Duodenal mucosa (tissue), 2 donors: ENCODE measurements at regions not wholly inside any gene's neighbourhood (a gene's known extent, or its start where the extent isn't known, plus 50 kb on each side); places are given as distances from the start of the nearest gene placed in this dataset.

Source experiments
- H3K27ac ChIP-seq: one replicate; pipeline ENCODE4 v1.7.0; 2013; ENCODE audit warnings: low read depth, low read length
- H3K27me3 ChIP-seq, 2 donors: one replicate each; pipeline ENCODE4 v1.7.0; 2013; ENCODE audit warnings: low read length in 2 of 2, control low read depth in 1 of 2; ENCODE audit not compliant: insufficient read depth in 2 of 2, control insufficient read depth in 1 of 2
- H3K36me3 ChIP-seq, 2 donors: one replicate each; pipeline ENCODE4 v1.7.0; 2013; ENCODE audit warnings: low read length in 2 of 2, control low read depth in 1 of 2; ENCODE audit not compliant: insufficient read depth in 2 of 2, control insufficient read depth in 1 of 2
- H3K4me1 ChIP-seq, 2 donors: one replicate each; pipeline ENCODE4 v1.7.0; 2013; ENCODE audit warnings: low read length in 2 of 2, control low read depth in 1 of 2; ENCODE audit not compliant: insufficient read depth in 2 of 2, control insufficient read depth in 1 of 2
- H3K4me3 ChIP-seq, 2 donors: one replicate each; pipeline ENCODE4 v1.7.0; 2013; ENCODE audit warnings: low read length in 2 of 2, low read depth in 1 of 2
- H3K9ac ChIP-seq, 2 donors: one replicate each; pipeline ENCODE4 v1.7.0; 2013; ENCODE audit warnings: low read length in 2 of 2, low read depth in 1 of 2
- H3K9me3 ChIP-seq, 2 donors: one replicate each; pipeline ENCODE4 v1.7.0; 2013; ENCODE audit warnings: low read length in 2 of 2, control low read depth in 1 of 2; ENCODE audit not compliant: control insufficient read depth in 1 of 2

DNA sequence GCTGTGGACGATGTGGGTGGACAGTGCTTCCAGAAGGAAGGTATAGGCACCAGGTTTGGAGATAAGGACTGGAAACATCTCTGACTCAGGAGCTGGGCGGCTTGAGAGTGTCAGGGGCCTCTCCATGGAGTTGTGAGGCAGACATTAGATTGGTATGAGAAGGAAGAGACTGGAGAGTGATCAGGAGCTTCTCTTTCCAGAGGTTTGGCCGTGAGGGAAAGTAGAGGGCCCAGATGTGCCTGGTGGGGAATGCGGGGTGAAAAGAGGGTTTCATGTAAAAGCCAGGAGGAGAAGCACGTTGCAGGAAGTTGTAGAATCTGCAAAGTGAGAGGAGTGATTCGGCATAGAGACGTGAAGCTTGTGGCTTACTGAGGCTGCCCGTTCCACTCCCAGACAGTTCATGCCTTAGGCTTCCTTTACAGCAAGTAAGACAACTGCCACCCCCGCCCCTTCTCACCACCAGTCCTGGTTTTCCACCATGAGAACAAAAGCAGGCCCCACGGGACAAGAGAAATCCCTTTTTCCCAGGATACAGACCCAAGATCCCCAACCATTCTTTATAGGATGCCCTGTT, 166.3 kb upstream of the HDAC4 start:
- H3K4me3 ChIP-seq = no peak overlapping the region
- no peaks in the 10 kb centered on the region for H3K9me3 ChIP-seq
- peaks cover 3 to 9% of the 10 kb centered on the region in 2 donors for H3K27me3 ChIP-seq
- no peaks in the 10 kb centered on the region for H3K36me3 ChIP-seq
- H3K4me1 ChIP-seq = no peaks in the 10 kb centered on the region
- no peak overlapping the region for H3K9ac ChIP-seq
- H3K27ac ChIP-seq = no peak overlapping the region

DNA sequence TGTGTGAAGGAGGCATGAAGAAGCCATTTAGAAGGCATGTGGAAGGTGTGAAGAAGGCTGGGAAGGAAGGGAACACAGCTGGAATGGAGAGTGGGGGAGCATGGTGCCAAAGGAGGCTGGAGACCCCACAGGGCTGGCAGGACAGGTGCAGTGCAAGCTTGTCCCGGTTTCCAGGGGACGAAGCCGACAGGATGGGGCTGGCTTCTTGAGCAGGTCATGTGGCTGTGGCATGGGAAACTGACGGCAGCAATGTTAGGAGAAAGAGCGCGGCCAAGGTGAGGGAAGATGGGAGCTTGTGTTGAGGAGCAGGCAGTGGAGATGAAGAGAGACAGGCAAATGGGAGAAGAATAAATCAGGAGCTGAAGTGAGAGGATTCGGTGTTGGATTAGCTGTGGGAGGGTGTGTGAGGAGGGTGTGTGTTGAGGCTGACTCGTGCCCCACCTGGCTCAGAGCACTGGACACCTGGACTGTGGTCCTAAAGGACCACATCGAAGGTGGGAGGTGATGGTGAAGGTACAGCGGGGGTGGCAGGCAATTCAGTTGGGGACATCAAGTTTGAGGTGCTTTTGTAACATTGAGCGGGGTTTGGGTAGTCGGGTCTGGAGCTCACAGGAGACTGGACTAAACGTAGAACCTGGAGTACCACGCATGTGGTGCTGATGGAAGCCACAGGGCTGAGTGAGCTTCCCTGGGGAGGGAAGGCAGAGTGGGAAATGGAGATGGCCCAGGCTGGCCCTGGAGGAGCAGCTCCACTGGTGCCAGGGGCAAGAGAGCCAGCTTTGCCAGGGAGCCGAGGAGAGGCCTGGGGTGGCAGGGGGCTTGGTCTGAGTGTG, 165.6 kb upstream of the HDAC4 start:
- Histone ChIP-seq H3K9me3 (no peaks in the 10 kb centered on the region), H3K36me3 (no peaks in the 10 kb centered on the region), H3K4me3 (no peak overlapping the region), H3K27ac (no peak overlapping the region), H3K4me1 (no peaks in the 10 kb centered on the region), H3K27me3 (peaks cover 3 to 9% of the 10 kb centered on the region in 2 donors), H3K9ac (no peak overlapping the region)

DNA sequence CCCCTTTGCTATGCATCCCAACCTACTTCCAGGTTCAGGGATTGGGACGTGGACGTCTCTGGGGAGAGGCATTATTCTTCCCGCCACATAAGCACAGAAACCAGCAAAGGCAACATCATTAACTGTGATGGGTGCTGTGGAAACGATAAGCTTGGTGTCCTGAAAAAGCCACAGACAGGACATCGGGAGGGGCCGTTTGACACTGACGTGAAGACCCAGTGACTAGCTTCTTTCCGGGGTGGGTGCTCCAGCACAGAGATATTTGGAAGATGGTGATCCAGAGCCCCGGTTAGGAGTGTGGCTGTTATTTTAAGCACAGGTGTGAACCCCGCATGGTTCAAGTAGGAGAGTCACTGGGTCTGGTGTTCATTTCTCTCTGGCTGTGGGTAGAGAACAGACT, 163.8 kb upstream of the HDAC4 start:
- no peaks in the 10 kb centered on the region for H3K4me1 ChIP-seq
- H3K9me3 ChIP-seq = no peaks in the 10 kb centered on the region
- no peaks in the 10 kb centered on the region for H3K36me3 ChIP-seq
- H3K4me3 ChIP-seq = no peak overlapping the region
- H3K27ac ChIP-seq = no peak overlapping the region
- H3K9ac ChIP-seq = no peak overlapping the region
- H3K27me3 ChIP-seq = peaks cover 3 to 9% of the 10 kb centered on the region in 2 donors

DNA sequence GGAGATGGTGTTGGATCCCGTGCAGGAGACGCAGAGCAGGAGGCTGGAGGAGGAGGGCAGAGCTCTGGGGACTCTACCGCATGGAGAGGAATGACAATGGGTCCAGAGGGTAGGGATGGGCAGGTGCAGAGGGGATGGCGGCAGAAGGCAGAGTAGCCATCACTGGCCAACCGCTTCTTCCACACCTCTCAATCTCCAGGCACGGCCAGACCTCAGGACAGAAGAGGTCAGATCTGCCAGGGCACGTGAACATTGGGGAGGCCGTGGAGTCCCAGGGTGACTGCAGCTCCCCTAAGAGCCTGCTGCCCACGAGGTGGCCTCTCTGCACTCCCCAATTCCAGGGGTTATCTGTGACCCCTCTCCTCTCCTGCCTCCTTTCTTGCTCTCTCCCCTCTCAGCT, 162.7 kb upstream of the HDAC4 start:
- no peak overlapping the region for H3K27ac ChIP-seq
- no peaks in the 10 kb centered on the region for H3K36me3 ChIP-seq
- no peak overlapping the region for H3K4me3 ChIP-seq
- H3K27me3 ChIP-seq = peaks cover 3 to 9% of the 10 kb centered on the region in 2 donors
- H3K9me3 ChIP-seq = no peaks in the 10 kb centered on the region
- no peaks in the 10 kb centered on the region for H3K4me1 ChIP-seq
- no peak overlapping the region for H3K9ac ChIP-seq

- Histone ChIP-seq H3K27ac (no peak overlapping the region), H3K9ac (no peak overlapping the region), H3K4me1 (no peaks in the 10 kb centered on the region), H3K27me3 (peaks cover 3 to 4% of the 10 kb centered on the region in 2 donors), H3K36me3 (no peaks in the 10 kb centered on the region), H3K4me3 (no peak overlapping the region), H3K9me3 (no peaks in the 10 kb centered on the region)
Observed at GRCh38 chr2:239561446-239562001, 160.7 kb upstream of the HDAC4 start.

- no peak overlapping the region for H3K27ac ChIP-seq
- peaks cover 0 to 4% of the 10 kb centered on the region in 2 donors for H3K27me3 ChIP-seq
- no peaks in the 10 kb centered on the region for H3K36me3 ChIP-seq
- no peak overlapping the region for H3K9ac ChIP-seq
- no peak overlapping the region for H3K4me3 ChIP-seq
- no peaks in the 10 kb centered on the region for H3K4me1 ChIP-seq
- H3K9me3 ChIP-seq = no peaks in the 10 kb centered on the region
Observed at GRCh38 chr2:239559417-239560261, 158.8 kb upstream of the HDAC4 start.

DNA sequence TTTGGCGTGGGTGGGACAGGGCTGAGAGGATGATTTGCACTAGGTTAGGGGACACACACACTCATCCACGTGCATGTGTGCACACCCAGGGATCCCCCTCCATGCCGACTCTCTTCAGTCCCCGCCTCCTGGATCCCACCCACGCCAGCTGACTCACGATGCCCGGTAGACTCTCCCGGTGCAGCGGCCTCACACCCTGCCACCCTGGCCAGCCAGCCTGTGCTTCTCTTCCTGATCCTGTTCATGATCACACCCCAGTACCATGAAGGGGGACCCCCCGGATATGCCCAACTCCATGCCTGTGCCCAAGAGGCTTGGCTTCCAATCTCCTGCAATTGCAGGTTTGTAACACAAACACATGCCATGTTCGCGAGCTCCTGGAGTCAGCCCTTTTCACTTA, 157.8 kb upstream of the HDAC4 start:
- Histone ChIP-seq H3K9ac (no peak overlapping the region), H3K9me3 (no peaks in the 10 kb centered on the region), H3K27me3 (no peaks in the 10 kb centered on the region), H3K4me1 (no peaks in the 10 kb centered on the region), H3K36me3 (no peaks in the 10 kb centered on the region), H3K4me3 (no peak overlapping the region), H3K27ac (no peak overlapping the region)

GRCh38 chr2:239557516-239557915, 156.7 kb upstream of the HDAC4 start:
- Histone ChIP-seq H3K27me3 (no peaks in the 10 kb centered on the region), H3K9me3 (no peaks in the 10 kb centered on the region), H3K9ac (no peak overlapping the region), H3K36me3 (no peaks in the 10 kb centered on the region), H3K4me3 (no peak overlapping the region), H3K27ac (no peak overlapping the region), H3K4me1 (no peaks in the 10 kb centered on the region)

DNA sequence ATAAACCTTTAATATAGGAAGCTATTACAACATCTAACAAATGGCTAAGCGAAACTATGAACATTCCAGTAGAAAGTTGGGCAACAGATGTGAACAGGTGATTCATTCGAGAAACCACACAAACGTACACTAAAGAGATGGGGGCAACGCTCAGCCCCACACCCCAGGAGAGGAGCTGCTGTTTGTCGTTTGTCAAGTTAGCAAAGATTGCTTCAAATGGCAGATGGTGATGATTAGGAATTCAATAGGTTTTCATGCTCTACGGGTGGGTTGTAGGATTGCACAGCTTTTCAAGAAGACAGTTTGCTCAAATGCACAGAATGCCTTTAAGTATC, 154.7 kb upstream of the HDAC4 start:
- Histone ChIP-seq H3K27me3 (no peaks in the 10 kb centered on the region), H3K36me3 (no peaks in the 10 kb centered on the region), H3K9me3 (no peaks in the 10 kb centered on the region), H3K4me1 (no peaks in the 10 kb centered on the region), H3K9ac (no peak overlapping the region), H3K27ac (no peak overlapping the region), H3K4me3 (no peak overlapping the region)
